HG02981 (cell line): ENCODE measurements at regions not wholly inside any gene's neighbourhood (a gene's known extent, or its start where the extent isn't known, plus 50 kb on each side); places are given as distances from the start of the nearest gene placed in this dataset.

Experiments
- ATAC-seq: cut with Tn5 transposase; IDR thresholded peaks from one replicate; pipeline ENCODE4 v1.9.1; 2021; ENCODE audit warnings: mild to moderate bottlenecking, moderate library complexity; ENCODE audit not compliant: unreplicated experiment

- no peak for ATAC-seq
These were observed 112.5 kb downstream of the ADSS2 start for GRCh38 chr1:244339073-244339692.

DNA sequence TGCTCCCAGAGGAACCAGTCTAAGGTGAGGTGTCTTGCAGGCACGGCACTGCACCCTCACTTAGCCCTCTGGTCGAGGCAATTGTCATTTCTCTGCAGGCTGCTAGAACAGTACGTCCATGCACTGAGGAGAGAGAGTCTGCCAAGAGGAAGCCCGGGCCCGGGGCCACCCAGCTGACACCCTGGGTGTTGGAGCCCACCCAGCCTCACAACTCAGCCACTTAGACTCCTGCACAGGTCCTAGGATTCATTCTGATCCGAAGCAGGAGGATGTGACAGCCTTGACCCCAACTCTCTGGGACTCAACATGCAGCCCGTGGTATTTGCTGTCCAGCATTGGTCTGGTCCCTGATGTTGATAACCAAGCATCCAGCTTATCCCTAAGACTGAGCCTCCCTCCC, 111.9 kb downstream of the ADSS2 start:
- ATAC-seq: no peak

DNA sequence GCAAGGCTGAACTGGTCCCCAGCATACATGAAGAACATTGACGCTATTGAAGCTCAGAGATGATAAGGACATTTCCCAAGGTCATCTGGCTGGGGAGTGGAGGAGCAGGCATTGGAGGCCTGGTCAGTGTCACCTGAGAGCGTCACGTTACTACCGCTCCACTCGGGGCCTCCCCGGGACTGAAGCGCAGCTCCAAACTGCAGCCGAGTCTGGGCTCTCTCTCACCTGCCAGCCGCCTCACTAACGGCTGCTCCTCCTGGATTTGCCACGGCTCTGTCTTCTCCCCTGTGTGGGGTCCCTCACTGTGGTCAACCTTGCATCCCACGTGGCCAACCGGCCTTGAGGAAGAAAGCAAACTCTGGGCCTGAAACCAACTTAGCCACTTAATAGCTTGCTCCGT, 111.3 kb downstream of the ADSS2 start:
- no peak for ATAC-seq

DNA sequence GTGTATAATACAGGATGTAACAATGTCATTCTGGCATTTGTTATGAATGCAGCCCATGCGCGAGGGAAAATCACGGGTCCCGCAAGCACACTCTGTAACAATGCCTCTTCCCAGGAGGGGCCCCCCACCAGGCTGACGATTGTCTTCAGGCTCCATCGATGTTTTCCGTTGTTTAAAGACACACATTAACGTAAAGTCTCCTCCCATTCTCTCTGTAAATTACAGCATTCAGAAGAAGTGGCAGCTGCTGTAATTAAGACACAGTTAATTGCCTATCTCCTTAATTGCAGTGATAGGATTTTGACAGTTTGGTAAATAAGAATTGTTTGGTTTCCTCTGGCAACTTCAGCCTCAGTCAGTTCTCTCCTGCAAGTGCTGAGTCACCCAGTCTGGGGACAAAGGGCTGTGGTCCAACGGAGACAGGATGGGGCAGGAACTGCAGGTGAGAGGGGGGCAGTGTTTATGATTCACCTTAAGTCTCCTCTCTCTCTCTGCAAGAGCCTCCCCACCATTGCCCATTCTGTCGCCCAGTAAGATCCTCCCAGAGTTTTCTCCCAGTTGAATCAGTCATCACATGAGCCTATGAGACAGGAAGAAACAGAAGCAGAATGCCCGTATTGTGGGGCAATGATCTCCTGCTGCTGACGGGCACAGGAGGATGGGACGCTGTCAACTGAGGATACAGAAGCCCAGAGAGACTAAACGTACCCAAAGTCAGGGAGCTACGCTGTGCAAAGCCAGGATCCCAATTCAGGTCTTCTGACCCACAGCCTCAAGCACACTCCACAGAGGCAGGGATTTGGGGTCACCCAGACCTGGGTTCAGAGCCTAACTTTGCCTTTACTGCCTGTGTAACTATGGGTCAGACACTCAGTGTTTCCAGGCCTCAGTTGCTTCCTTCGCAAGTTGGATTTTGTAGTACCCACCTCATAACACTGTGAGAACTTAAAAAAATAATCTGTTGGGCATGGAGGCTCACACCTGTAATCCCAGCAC, 110.0 kb downstream of the ADSS2 start:
- ATAC-seq: peak; percentile 65

- no peak for ATAC-seq
These were observed 107.7 kb downstream of the ADSS2 start for GRCh38 chr1:244344001-244344400.

- ATAC-seq: no peak
These were observed 104.6 kb downstream of the ADSS2 start for GRCh38 chr1:244346972-244347618.

GRCh38 chr1:244347942-244348341, 103.8 kb downstream of the ADSS2 start:
- no peak for ATAC-seq

- ATAC-seq: no peak
These were observed 102.6 kb downstream of the ADSS2 start for GRCh38 chr1:244349103-244349531.

DNA sequence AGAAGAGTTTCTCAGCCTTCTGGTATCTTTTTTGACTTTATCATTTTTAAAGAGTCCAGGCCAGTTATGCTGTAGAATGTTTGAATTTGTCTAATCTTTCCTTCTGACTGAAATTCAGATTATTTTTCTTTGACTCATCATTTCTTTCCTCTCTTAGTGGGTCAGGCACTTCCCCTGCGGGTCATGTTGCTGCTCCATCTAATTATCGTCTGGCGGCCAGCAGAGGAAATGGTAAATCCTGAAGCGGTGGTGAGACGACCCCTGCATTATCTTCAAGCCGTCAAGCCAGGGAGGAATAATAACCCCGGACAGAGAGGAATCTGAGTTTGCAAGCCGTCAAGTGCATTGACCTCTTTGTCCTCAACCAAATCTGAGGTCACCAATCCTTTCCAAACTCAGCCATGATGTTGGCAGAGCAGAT, 102.1 kb downstream of the ADSS2 start:
- ATAC-seq: no peak

DNA sequence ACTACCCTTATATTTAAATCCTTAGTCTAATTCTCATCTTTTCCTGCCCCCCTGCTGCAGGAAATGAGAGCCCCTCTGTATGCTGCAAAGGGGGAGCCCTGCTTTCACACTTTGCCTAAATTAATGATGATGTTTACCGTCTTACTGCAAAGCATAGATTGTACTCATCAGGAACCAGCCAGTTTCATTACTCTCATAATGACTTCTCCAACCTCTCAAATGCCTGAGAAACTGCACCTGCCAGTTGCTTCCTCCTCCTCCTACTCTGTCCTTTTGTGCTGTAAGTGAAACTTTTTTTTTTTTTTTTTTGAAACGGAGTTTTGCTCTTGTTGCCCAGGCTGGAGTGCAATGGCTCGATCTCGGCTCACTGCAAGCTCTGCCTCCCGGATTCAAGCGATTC, 101.7 kb downstream of the ADSS2 start:
- peak; percentile 75 for ATAC-seq

DNA sequence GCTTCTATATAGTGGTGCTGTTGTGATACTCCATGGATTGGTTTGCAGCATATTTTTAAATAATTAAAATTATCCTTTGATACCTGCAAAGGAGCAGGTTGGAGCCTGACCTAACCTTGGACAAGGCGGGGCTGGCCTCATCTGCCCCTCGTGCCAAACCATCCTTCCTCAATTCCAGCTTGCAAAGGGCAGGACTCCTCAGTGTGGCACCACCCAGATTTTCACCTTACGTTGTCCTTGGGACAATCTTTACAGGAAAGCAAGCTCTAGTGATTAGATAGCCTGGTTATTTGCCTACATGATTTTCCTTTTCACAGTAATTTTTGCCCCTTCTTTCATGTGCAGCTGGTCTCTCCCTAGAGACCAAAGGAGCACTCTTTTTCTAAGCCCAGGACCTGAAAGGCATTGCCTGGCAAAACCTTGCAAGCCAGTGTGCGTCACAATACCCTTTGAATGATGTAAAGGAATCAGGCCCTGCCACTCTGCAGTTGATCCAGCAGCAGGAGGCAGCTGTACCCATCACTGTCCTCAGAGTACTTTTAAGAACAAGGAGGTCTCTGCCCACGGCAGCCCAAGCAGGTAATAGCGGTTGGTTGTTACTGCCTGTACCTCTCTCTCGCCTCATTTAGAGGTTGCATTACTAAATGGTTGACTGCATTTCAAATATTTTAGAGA, 99.4 kb downstream of the ADSS2 start:
- ATAC-seq: no peak

DNA sequence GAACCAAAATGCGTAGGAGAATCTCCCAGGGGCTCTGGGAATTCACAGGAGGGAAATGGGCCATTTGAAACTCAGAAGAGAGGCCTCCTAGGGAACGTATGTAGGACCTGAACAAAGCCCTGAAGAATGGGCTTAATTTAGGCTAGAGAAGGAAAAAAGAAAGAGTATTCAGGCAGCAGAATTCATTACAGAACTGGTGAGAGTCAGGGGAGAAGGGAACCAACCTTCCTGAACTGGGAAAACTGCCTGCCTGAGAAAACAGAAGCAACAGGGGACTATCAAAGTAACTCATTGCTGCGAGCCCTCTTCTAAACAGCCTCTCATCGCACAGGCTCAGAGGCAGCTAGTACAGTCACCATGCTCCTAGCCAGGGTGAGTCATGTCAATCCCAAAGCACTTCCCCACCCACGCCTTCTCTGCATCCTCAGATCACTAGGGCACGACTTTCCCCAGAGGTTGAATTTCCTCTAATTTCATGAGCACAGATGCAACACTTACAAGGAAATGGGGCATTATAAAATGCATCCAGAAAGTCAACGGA, 98.1 kb downstream of the ADSS2 start:
- peak; percentile 65 for ATAC-seq

DNA sequence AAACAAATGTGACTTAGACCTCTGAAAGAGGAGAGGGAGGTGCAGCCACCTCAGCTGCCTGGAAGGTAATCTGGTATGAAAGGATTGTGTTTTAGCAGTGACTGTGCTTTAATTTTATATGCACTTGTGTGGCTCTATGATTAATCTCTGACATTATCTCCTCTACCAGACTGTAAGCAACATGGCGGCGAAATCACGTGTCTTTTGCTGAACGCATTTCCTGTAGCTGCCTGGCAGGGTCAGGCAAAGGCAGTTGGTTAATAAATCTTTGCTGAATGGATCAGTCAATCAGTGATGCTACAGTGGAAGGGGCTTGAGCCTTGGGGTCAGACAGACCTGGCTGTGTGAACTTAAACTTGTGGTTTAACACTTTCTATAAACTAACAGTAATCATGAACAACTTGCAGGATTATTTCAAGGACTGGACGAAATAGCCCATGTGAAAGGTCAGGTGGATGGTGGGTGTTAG, 96.9 kb downstream of the ADSS2 start:
- no peak for ATAC-seq

- no peak for ATAC-seq
These were observed 95.3 kb downstream of the ADSS2 start for GRCh38 chr1:244356376-244356775.
